PC-3 (cell line): ENCODE measurements at regions not wholly inside any gene's neighbourhood (a gene's known extent, or its start where the extent isn't known, plus 50 kb on each side); places are given as distances from the start of the nearest gene placed in this dataset.

ENCODE experiments used
- ATAC-seq: fragments of 200-7000 bp; cut with Tn5 transposase; 2 replicates; pipeline ENCODE4 v1.9.1; 2020; ENCODE audit warnings: mild to moderate bottlenecking, moderate library complexity
- BruUV-seq: library from RNA; stranded (reverse); fragments of 400-500 nt; replicated peaks from 2 replicates; lab custom pipeline; 2021; lab: Mats Ljungman, UMichigan
- CTCF ChIA-PET: fragments of 300-600 bp; sonication (Branson Sonifier 250); formaldehyde crosslinking; loops from one replicate; lab custom pipeline; 2022; ENCODE audit warnings: antibody characterized with exemption; lab: Charles Lee
- POLR2A ChIA-PET: fragments of 300-600 bp; sonication (Branson Sonifier 250); formaldehyde crosslinking; loops from one replicate; lab custom pipeline; 2022; ENCODE audit warnings: antibody characterized with exemption; ENCODE audit not compliant: unreplicated experiment; lab: Charles Lee
- DNase-seq: peaks from one replicate; pipeline ENCODE4 v3.0.0-alpha.2; 2015
- H2AFZ ChIP-seq: fragments of 300-600 bp; sonication (generic); 2 replicates; pipeline ENCODE4 v1.6.0; 2016; ENCODE audit warnings: antibody characterized with exemption, low read length
- H3F3A ChIP-seq: fragments of 300-600 bp; sonication (generic); one replicate; pipeline ENCODE4 v1.6.0; 2017; ENCODE audit warnings: antibody characterized with exemption, low read length, control low read depth, mild to moderate bottlenecking; ENCODE audit not compliant: unreplicated experiment
- H3K27ac ChIP-seq: fragments of 300-600 bp; sonication (generic); 2 replicates; pipeline ENCODE4 v1.5.1; 2016; ENCODE audit warnings: mild to moderate bottlenecking, low read length
- H3K27me3 ChIP-seq: fragments of 300-600 bp; sonication (generic); 2 replicates; pipeline ENCODE4 v1.6.1; 2016; ENCODE audit warnings: low read length, mixed read lengths
- H3K36me3 ChIP-seq: fragments of 300-600 bp; sonication (generic); 2 replicates; pipeline ENCODE4 v1.6.1; 2016; ENCODE audit warnings: low read depth, mixed run types, low read length, mixed read lengths
- H3K4me1 ChIP-seq: fragments of 300-600 bp; sonication (generic); 2 replicates; pipeline ENCODE4 v1.5.1; 2016; ENCODE audit warnings: low read length; ENCODE audit not compliant: insufficient read depth
- H3K4me2 ChIP-seq: fragments of 300-600 bp; sonication (generic); 2 replicates; pipeline ENCODE4 v1.6.0; 2016; ENCODE audit warnings: low read length
- H3K4me3 ChIP-seq: fragments of 300-600 bp; sonication (generic); 2 replicates; pipeline ENCODE4 v1.5.1; 2016; ENCODE audit warnings: mild to moderate bottlenecking, low read length, mixed read lengths
- H3K79me2 ChIP-seq: fragments of 300-600 bp; sonication (generic); 2 replicates; pipeline ENCODE4 v1.6.1; 2017; ENCODE audit warnings: low read length, mixed read lengths
- H3K9ac ChIP-seq: fragments of 300-600 bp; sonication (generic); 2 replicates; pipeline ENCODE4 v1.6.0; 2016; ENCODE audit warnings: mild to moderate bottlenecking, low read length
- H3K9me2 ChIP-seq: fragments of 300-600 bp; sonication (generic); replicated peaks from 2 replicates; pipeline ENCODE4 v1.6.1; 2016; ENCODE audit warnings: mixed run types, low read length, mixed read lengths
- H3K9me3 ChIP-seq: fragments of 300-600 bp; sonication (generic); 2 replicates; pipeline ENCODE4 v1.6.1; 2016; ENCODE audit warnings: low read length, mixed read lengths
- H4K20me1 ChIP-seq: fragments of 300-600 bp; sonication (generic); 2 replicates; pipeline ENCODE4 v1.6.1; 2016; ENCODE audit warnings: low read length, mixed read lengths
- CTCF ChIP-seq: fragments of 300-600 bp; sonication (generic); conservative IDR thresholded peaks from 2 replicates; pipeline ENCODE4 v1.5.1; 2017; ENCODE audit warnings: antibody characterized with exemption, low read depth, mild to moderate bottlenecking, low read length
- EZH2 ChIP-seq: fragments of 300-600 bp; sonication (generic); IDR thresholded peaks from one replicate; pipeline ENCODE4 v1.6.1; 2017; ENCODE audit warnings: antibody characterized with exemption, mild to moderate bottlenecking, low read length; ENCODE audit not compliant: unreplicated experiment
- EZH2phosphoT487 ChIP-seq: fragments of 300-600 bp; sonication (generic); IDR thresholded peaks from 2 replicates; pipeline ENCODE4 v1.6.1; 2018; ENCODE audit warnings: mild to moderate bottlenecking, antibody characterized with exemption, low read length, borderline replicate concordance
- intact Hi-C: fragments of 100-400 bp; cut with micrococcal nuclease; formaldehyde crosslinking; loops from 2 replicates; pipeline ENCODE4 v1.9.0; 2023

- Histone ChIP-seq H3K9ac (no peak overlapping the region), H3K4me2 (no peak overlapping the region), H2AFZ (no peak overlapping the region), H3K9me2 (no peaks in the 10 kb centered on the region), H3K4me1 (peaks cover 16% of the 10 kb centered on the region), H4K20me1 (no peaks in the 10 kb centered on the region), H3K4me3 (no peak overlapping the region), H3K79me2 (no peaks in the 10 kb centered on the region), H3K9me3 (no peaks in the 10 kb centered on the region), H3K27ac (no peak overlapping the region), H3K27me3 (no peaks in the 10 kb centered on the region), H3K36me3 (no peaks in the 10 kb centered on the region), H3F3A (no peaks in the 10 kb centered on the region)
- TF ChIP-seq EZH2 (no peak), CTCF (no peak), EZH2phosphoT487 (no peak)
- POLR2A ChIA-PET: no interaction called here
- DNase-seq: no peak
- BruUV-seq: no TSS peak
- CTCF ChIA-PET: no interaction called here
- ATAC-seq: no peak
- intact Hi-C loops: no loop called here
Measured at GRCh38 chr9:81079055-81079454, 610.3 kb downstream of the TLE1 start.

GRCh38 chr9:81078555-81078954 lies 610.8 kb downstream of the TLE1 start:
- no peaks in the 10 kb centered on the region for H3F3A ChIP-seq
- CTCF ChIA-PET: no interaction called here
- BruUV-seq: no TSS peak

More at GRCh38 chr9:81078555-81078954, 610.8 kb downstream of the TLE1 start:
- H3K27me3 ChIP-seq: no peaks in the 10 kb centered on the region
- no peak overlapping the region for H3K4me2 ChIP-seq
- no peaks in the 10 kb centered on the region for H3K79me2 ChIP-seq
- H3K9me3 ChIP-seq: no peaks in the 10 kb centered on the region
- no peak for DNase-seq
- POLR2A ChIA-PET: no interaction called here
- H3K36me3 ChIP-seq: no peaks in the 10 kb centered on the region
- intact Hi-C loops: no loop called here
- no peak for ATAC-seq
- TF ChIP-seq CTCF: no peak
- TF ChIP-seq EZH2phosphoT487: no peak
- no peak for TF ChIP-seq EZH2
- no peaks in the 10 kb centered on the region for H3K9me2 ChIP-seq
- H3K4me1 ChIP-seq: peaks cover 11% of the 10 kb centered on the region
- no peak overlapping the region for H3K9ac ChIP-seq
- H3K4me3 ChIP-seq: no peak overlapping the region
- no peak overlapping the region for H2AFZ ChIP-seq
- H3K27ac ChIP-seq: no peak overlapping the region
- no peaks in the 10 kb centered on the region for H4K20me1 ChIP-seq
